B cell (primary cell): ENCODE measurements at regions not wholly inside any gene's neighbourhood (a gene's known extent, or its start where the extent isn't known, plus 50 kb on each side); places are given as distances from the start of the nearest gene placed in this dataset.

Source experiments
- ATAC-seq: fragments of 200-7000 bp; cut with Tn5 transposase; one replicate; pipeline ENCODE4 v1.10.0; 2021; ENCODE audit warnings: low read depth, mild to moderate bottlenecking, moderate number of reproducible peaks, moderate library complexity
- CTCF ChIA-PET: fragments of 350-600 bp; sonication (Branson Sonifier 250); formaldehyde crosslinking; loops from one replicate; lab custom pipeline; 2021; ENCODE audit warnings: antibody characterized with exemption, inconsistent platforms; lab: Charles Lee
- POLR2A ChIA-PET: fragments of 350-600 bp; sonication (Branson Sonifier 250); formaldehyde crosslinking; loops from one replicate; lab custom pipeline; 2021; ENCODE audit warnings: antibody characterized with exemption; lab: Charles Lee
- DNase-seq: peaks from one replicate; pipeline ENCODE4 v3.0.0; 2013
- H2AFZ ChIP-seq: 2 replicates; pipeline ENCODE4 v1.6.1; 2012; ENCODE audit warnings: mild to moderate bottlenecking, low read depth, low read length; ENCODE audit not compliant: insufficient read depth, poor library complexity, severe bottlenecking
- H3K27ac ChIP-seq, 2 donors: 1 replicate in 1 of 2; 2 replicates in 1 of 2; pipeline ENCODE4 v1.5.1; 2012 to 2013; ENCODE audit warnings: low read length in 2 of 2, mild to moderate bottlenecking in 2 of 2, moderate library complexity in 1 of 2
- H3K27me3 ChIP-seq, 4 experiments: fragments of 200-600 bp in 1 of 4; sonication (generic) in 1 of 4; replicated peaks in 1 of 4; 1 replicate in 2 of 4; 2 replicates in 2 of 4; pipeline versions ENCODE4 v1.6.1 to v1.7.0; 2013 to 2016; ENCODE audit warnings: low read length in 3 of 4, mild to moderate bottlenecking in 2 of 4, mixed read lengths in 1 of 4, moderate library complexity in 1 of 4; ENCODE audit not compliant: insufficient read depth in 4 of 4, control insufficient read depth in 3 of 4; ENCODE audit errors: control extremely low read depth in 1 of 4
- H3K36me3 ChIP-seq, 2 experiments: replicated peaks in 1 of 2; 1 replicate in 1 of 2; 2 replicates in 1 of 2; pipeline versions ENCODE4 v1.6.1 to v1.7.1; 2013; ENCODE audit warnings: low read length in 1 of 2; ENCODE audit not compliant: insufficient read depth in 2 of 2, control insufficient read depth in 1 of 2; ENCODE audit errors: control extremely low read depth in 1 of 2, extremely low read depth in 1 of 2
- H3K4me1 ChIP-seq, 2 donors: fragments of 200-600 bp in 1 of 2; sonication (generic) in 1 of 2; 1 replicate in 1 of 2; 2 replicates in 1 of 2; pipeline versions ENCODE4 v1.5.1 to v1.6.1; 2013 to 2017; ENCODE audit warnings: low read length in 2 of 2; ENCODE audit not compliant: control insufficient read depth in 2 of 2, insufficient read depth in 2 of 2
- H3K4me2 ChIP-seq: replicated peaks from 2 replicates; pipeline ENCODE3; 2012; ENCODE audit warnings: mild to moderate bottlenecking, low read depth, low read length; ENCODE audit not compliant: poor library complexity, severe bottlenecking
- H3K4me3 ChIP-seq, 5 experiments: fragments of 200-600 bp in 1 of 5; sonication (generic) in 1 of 5; 1 replicate in 3 of 5; 2 replicates in 2 of 5; pipeline versions ENCODE4 v1.5.1 to v1.7.0; 2011 to 2016; ENCODE audit warnings: low read length in 4 of 5, mild to moderate bottlenecking in 4 of 5, low read depth in 2 of 5, control low read depth in 1 of 5, moderate library complexity in 1 of 5; ENCODE audit not compliant: insufficient read depth in 1 of 5; ENCODE audit errors: control extremely low read depth in 1 of 5, extremely low read depth in 1 of 5
- H3K79me2 ChIP-seq: fragments of 200-600 bp; sonication (generic); one replicate; pipeline ENCODE4 v1.6.0; 2016; ENCODE audit warnings: low read length; ENCODE audit not compliant: control insufficient read depth, insufficient read depth
- H3K9ac ChIP-seq: fragments of 200-600 bp; sonication (generic); 2 replicates; pipeline ENCODE4 v1.6.1; 2017; ENCODE audit warnings: mild to moderate bottlenecking, low read length, moderate library complexity
- H3K9me3 ChIP-seq, 3 donors: one replicate each; pipeline versions ENCODE4 v1.6.1 to v1.7.1; 2013; ENCODE audit warnings: low read length in 2 of 3; ENCODE audit not compliant: control insufficient read depth in 2 of 3, insufficient read depth in 1 of 3; ENCODE audit errors: control extremely low read depth in 1 of 3
- H4K20me1 ChIP-seq: 2 replicates; pipeline ENCODE4 v1.6.0; 2012; ENCODE audit warnings: mild to moderate bottlenecking, low read length; ENCODE audit not compliant: insufficient read depth, control insufficient read depth, poor library complexity, severe bottlenecking
- H3K27ac Mint-ChIP-seq: one replicate; pipeline ENCODE4 v1.8.0; 2021; ENCODE audit warnings: mixed read lengths
- H3K27me3 Mint-ChIP-seq: one replicate; pipeline ENCODE4 v1.8.0; 2021; ENCODE audit warnings: mixed read lengths
- H3K4me1 Mint-ChIP-seq: one replicate; pipeline ENCODE4 v1.8.0; 2021; ENCODE audit warnings: mixed read lengths
- H3K4me3 Mint-ChIP-seq: one replicate; pipeline ENCODE4 v1.8.0; 2021; ENCODE audit warnings: mixed read lengths
- H3K9me3 Mint-ChIP-seq: one replicate; pipeline ENCODE4 v1.8.0; 2022; ENCODE audit warnings: mixed read lengths; ENCODE audit not compliant: insufficient read depth
- EZH2 ChIP-seq: IDR thresholded peaks from 2 replicates; pipeline ENCODE4 v1.6.1; 2012; ENCODE audit warnings: borderline replicate concordance, low read depth, mild to moderate bottlenecking, moderate library complexity, low read length; ENCODE audit not compliant: insufficient read depth, poor library complexity, severe bottlenecking
- WGBS: methylation state at CpG from one replicate; pipeline ENCODE4 v1.1.5; 2013; ENCODE audit warnings: missing lambda C conversion rate; ENCODE audit not compliant: insufficient coverage; 5-methylcytosine and 5-hydroxymethylcytosine counted together
- intact Hi-C: fragments of 100-400 bp; cut with micrococcal nuclease; formaldehyde crosslinking; loops from one replicate; pipeline ENCODE4 v1.10.0; 2022
- TF ChIP-seq, protein P1 (sequence below): fragments of 200-600 bp; IDR thresholded peaks from one replicate; pipeline ENCODE4 v1.8.0; 2022; ENCODE audit warnings: antibody characterized with exemption, mild to moderate bottlenecking

DNA sequence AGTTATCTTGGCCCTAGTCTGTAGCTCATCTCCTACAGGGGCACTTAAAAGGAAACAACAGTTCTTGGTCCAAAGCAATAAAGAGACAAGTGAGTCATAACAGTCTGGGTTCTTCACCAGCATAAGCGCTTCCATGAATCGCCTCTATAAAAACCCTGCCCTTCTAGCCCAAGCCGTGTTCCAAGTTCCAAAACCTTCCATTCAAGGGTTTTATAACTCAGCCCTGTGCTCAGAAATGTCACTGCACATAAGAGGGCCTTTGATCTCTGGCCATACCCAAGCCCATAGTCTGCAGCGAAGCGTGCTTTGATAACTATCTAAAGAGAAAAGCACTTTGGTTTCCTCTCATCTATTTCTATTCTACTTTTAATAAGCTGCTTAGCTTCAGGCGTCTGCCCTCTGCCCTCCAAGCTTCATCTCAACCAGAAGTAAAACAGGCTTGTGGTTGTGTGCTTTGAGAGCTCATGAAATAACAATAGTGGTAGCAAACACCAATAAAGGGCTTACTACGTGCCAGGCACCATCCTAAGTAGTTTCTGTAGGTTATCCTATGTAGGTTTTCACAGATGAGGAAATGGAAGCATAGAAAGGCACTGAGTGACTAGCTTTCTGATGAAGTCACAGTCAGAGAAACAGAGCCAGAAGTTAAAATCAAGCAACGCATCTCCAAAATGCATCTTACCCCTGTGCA is 64.0 kb upstream of the AKAP13 start:
- Histone ChIP-seq H3K79me2 (peaks cover 43% of the 10 kb centered on the region), H3K9me3 (peaks cover 0 to 3% (median 0%) of the 10 kb centered on the region in 3 donors), H3K36me3 (no peaks in the 10 kb centered on the region), H4K20me1 (no peaks in the 10 kb centered on the region), H3K27ac (peak overlapping the region; percentile 26 to 68), H2AFZ (peak overlapping the region; percentile 48), H3K4me2 (peak overlapping the region; percentile 45), H3K9ac (peak overlapping the region; percentile 2), H3K4me1 (peaks cover 46 to 57% of the 10 kb centered on the region in 2 donors), H3K4me3 (no peak overlapping the region), H3K27me3 (no peaks in the 10 kb centered on the region)
- intact Hi-C loops: loop anchor here (10.0 kb wide), 1 partner anchor 268 kb away; no protein-coding TSS in a partner anchor
- ChIA-PET CTCF (interaction anchor here (0.6 to 9.0 kb wide), 9 partner anchors 10 to 156 kb away, joined by 3 to 195 read pairs (median 4); partner anchors contain the start of gene AKAP13), POLR2A (interaction anchor here (0.6 to 5.4 kb wide), 5 partner anchors 12 to 97 kb away, joined by 3 to 49 read pairs (median 5); no protein-coding TSS in a partner anchor)
- H3K9me3 Mint-ChIP-seq: peaks cover 2% of the 10 kb centered on the region
- 61% methylated on average over 6 of the region's 8 CpGs for WGBS
- peak overlapping the region; percentile 88 for H3K27ac Mint-ChIP-seq
- no peaks in the 10 kb centered on the region for H3K27me3 Mint-ChIP-seq
- peak overlapping the region; percentile 48 for H3K4me3 Mint-ChIP-seq
- ATAC-seq (no peak), DNase-seq (no peak)
- TF ChIP-seq, protein P1, sequence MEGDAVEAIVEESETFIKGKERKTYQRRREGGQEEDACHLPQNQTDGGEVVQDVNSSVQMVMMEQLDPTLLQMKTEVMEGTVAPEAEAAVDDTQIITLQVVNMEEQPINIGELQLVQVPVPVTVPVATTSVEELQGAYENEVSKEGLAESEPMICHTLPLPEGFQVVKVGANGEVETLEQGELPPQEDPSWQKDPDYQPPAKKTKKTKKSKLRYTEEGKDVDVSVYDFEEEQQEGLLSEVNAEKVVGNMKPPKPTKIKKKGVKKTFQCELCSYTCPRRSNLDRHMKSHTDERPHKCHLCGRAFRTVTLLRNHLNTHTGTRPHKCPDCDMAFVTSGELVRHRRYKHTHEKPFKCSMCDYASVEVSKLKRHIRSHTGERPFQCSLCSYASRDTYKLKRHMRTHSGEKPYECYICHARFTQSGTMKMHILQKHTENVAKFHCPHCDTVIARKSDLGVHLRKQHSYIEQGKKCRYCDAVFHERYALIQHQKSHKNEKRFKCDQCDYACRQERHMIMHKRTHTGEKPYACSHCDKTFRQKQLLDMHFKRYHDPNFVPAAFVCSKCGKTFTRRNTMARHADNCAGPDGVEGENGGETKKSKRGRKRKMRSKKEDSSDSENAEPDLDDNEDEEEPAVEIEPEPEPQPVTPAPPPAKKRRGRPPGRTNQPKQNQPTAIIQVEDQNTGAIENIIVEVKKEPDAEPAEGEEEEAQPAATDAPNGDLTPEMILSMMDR: no peak
- peaks cover 76% of the 10 kb centered on the region for H3K4me1 Mint-ChIP-seq

DNA sequence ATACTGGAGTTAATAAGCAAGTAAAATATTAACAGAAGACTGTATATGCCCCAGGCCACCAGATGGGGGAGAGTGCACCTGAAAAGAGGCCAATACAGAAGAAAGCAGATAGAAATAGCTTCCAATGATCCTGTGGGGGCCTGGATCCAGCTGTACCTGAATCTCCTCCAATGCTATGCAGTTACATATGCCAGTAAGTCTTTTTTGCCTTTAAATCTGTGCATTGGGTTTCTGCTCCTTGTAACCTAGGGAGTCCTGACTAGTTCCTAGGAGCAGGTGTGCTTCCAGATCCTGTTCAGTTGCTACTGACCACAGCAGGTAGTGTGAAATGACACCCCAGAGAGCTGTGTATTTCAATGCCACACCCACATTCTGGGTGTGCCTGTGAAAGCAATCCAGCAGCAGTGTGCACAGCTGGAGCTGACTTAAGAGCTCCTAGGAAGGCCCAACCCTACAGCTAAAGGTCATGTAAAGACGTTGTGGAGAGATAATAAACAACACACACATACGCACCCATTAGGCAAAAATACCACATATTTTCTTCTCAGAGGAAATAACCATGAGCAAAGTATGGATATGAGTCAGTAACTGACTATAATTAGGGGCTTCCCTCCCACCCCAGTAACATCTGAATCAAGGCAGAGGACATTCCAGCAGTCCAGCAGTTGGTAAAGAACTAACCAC is 62.2 kb upstream of the AKAP13 start:
- Histone ChIP-seq H3K27ac (peak overlapping the region; percentile 20 to 29), H3K4me2 (peak overlapping the region; percentile 9), H3K4me3 (no peak overlapping the region), H4K20me1 (no peaks in the 10 kb centered on the region), H3K36me3 (peaks cover 0 to 4% of the 10 kb centered on the region in 2 experiments), H3K4me1 (peaks cover 39 to 40% of the 10 kb centered on the region in 2 donors), H3K9ac (no peak overlapping the region), H3K9me3 (peaks cover 0 to 6% (median 0%) of the 10 kb centered on the region in 3 donors), H3K79me2 (peaks cover 52% of the 10 kb centered on the region), H2AFZ (no peak overlapping the region), H3K27me3 (no peaks in the 10 kb centered on the region)
- TF ChIP-seq EZH2: no peak
- TF ChIP-seq, protein P1: peak; percentile 29
- H3K4me3 Mint-ChIP-seq: peak overlapping the region; percentile 46
- intact Hi-C loops: loop anchor here (1.0 to 10.0 kb wide), 3 partner anchors 11 to 267 kb away; no protein-coding TSS in a partner anchor
- ChIA-PET POLR2A (interaction anchor here (0.7 to 5.4 kb wide), 3 partner anchors 11 to 62 kb away, joined by 3 to 49 read pairs (median 3); partner anchors contain the start of gene AKAP13), CTCF (interaction anchor here (0.6 to 9.0 kb wide), 12 partner anchors 9 to 258 kb away, joined by 3 to 195 read pairs (median 5); partner anchors contain the start of gene AKAP13)
- peak overlapping the region; percentile 83 for H3K27ac Mint-ChIP-seq
- WGBS: no CpG with 5 or more reads among the region's 2 CpGs
- peak; percentile 42 for DNase-seq
- peaks cover 63% of the 10 kb centered on the region for H3K4me1 Mint-ChIP-seq
- peak; percentile 90 for ATAC-seq
- no peaks in the 10 kb centered on the region for H3K9me3 Mint-ChIP-seq
- H3K27me3 Mint-ChIP-seq: no peaks in the 10 kb centered on the region
